NB4 (cell line): ENCODE measurements at regions not wholly inside any gene's neighbourhood (a gene's known extent, or its start where the extent isn't known, plus 50 kb on each side); places are given as distances from the start of the nearest gene placed in this dataset.

ENCODE experiments used
- CTCF ChIP-seq: IDR thresholded peaks from one replicate; pipeline ENCODE4 v1.5.1; 2012; ENCODE audit warnings: low read depth, low read length
- MAX ChIP-seq: IDR thresholded peaks from 2 replicates; pipeline ENCODE4 v1.6.1; 2011; ENCODE audit warnings: low read depth, low read length
- MYC ChIP-seq: IDR thresholded peaks from 2 replicates; pipeline ENCODE4 v1.6.1; 2011; ENCODE audit warnings: low read depth, low read length
- POLR2A ChIP-seq: IDR thresholded peaks from 2 replicates; pipeline ENCODE4 v1.6.1; 2011; ENCODE audit warnings: mild to moderate bottlenecking; ENCODE audit not compliant: insufficient read length; ENCODE audit errors: extremely low read depth

- TF ChIP-seq CTCF (no peak), POLR2A (no peak), MAX (no peak), MYC (no peak)
These were observed 74.3 kb upstream of the TNC start for GRCh38 chr9:115192280-115192679.
